HG03439 (cell line): ENCODE measurements at regions not wholly inside any gene's neighbourhood (a gene's known extent, or its start where the extent isn't known, plus 50 kb on each side); places are given as distances from the start of the nearest gene placed in this dataset.
"Not testable (repeated sequence)": the region's sequence is repeated elsewhere in the genome, so short reads cannot be mapped to it uniquely, and the experiment has no call there.

Experiments
- ATAC-seq: cut with Tn5 transposase; IDR thresholded peaks from one replicate; pipeline ENCODE4 v1.9.1; 2021; ENCODE audit warnings: mild to moderate bottlenecking, moderate library complexity; ENCODE audit not compliant: unreplicated experiment

GRCh38 chr6:25150863-25151262, 128.3 kb upstream of the CARMIL1 start:
- ATAC-seq: no peak

GRCh38 chr6:25153079-25153478, 126.1 kb upstream of the CARMIL1 start:
- no peak for ATAC-seq

GRCh38 chr6:25154034-25154596, 125.1 kb upstream of the CARMIL1 start:
- no peak for ATAC-seq

GRCh38 chr6:25155211-25155610, 124.0 kb upstream of the CARMIL1 start:
- no peak for ATAC-seq

GRCh38 chr6:25156123-25156522, 123.1 kb upstream of the CARMIL1 start:
- no peak for ATAC-seq

- ATAC-seq: no peak
These were observed 122.0 kb upstream of the CARMIL1 start for GRCh38 chr6:25157183-25157582.

- ATAC-seq: no peak
These were observed 121.3 kb upstream of the CARMIL1 start for GRCh38 chr6:25157842-25158241.

- ATAC-seq: not testable (repeated sequence)
These were observed 119.0 kb upstream of the CARMIL1 start for GRCh38 chr6:25160134-25160533.

GRCh38 chr6:25165177-25165576, 114.0 kb upstream of the CARMIL1 start:
- no peak for ATAC-seq

GRCh38 chr6:25165800-25166199, 113.4 kb upstream of the CARMIL1 start:
- ATAC-seq: no peak

GRCh38 chr6:25166955-25167748, 112.0 kb upstream of the CARMIL1 start:
- no peak for ATAC-seq

GRCh38 chr6:25167961-25168360, 111.2 kb upstream of the CARMIL1 start:
- no peak for ATAC-seq

- no peak for ATAC-seq
These were observed 110.5 kb upstream of the CARMIL1 start for GRCh38 chr6:25168637-25169036.

GRCh38 chr6:25169553-25169952, 109.6 kb upstream of the CARMIL1 start:
- ATAC-seq: no peak

- ATAC-seq: no peak
These were observed 109.2 kb upstream of the CARMIL1 start for GRCh38 chr6:25169961-25170360.

GRCh38 chr6:25170640-25171039, 108.5 kb upstream of the CARMIL1 start:
- no peak for ATAC-seq

- no peak for ATAC-seq
These were observed 107.9 kb upstream of the CARMIL1 start for GRCh38 chr6:25171301-25171700.

GRCh38 chr6:25172819-25173218, 106.4 kb upstream of the CARMIL1 start:
- no peak for ATAC-seq

GRCh38 chr6:25173246-25173645, 105.9 kb upstream of the CARMIL1 start:
- ATAC-seq: no peak

- no peak for ATAC-seq
These were observed 105.2 kb upstream of the CARMIL1 start for GRCh38 chr6:25173951-25174474.

- ATAC-seq: no peak
These were observed 104.5 kb upstream of the CARMIL1 start for GRCh38 chr6:25174678-25175077.

GRCh38 chr6:25175196-25175595, 104.0 kb upstream of the CARMIL1 start:
- no peak for ATAC-seq
